ENCODE measurements at regions not wholly inside any gene's neighbourhood (a gene's known extent, or its start where the extent isn't known, plus 50 kb on each side); places are given as distances from the start of the nearest gene placed in this dataset.

GRCh38 chr5:3025392-3025791 is 273.9 kb upstream of the IRX2 start:
- TF ChIP-seq EZH2phosphoT487 (IDR thresholded peaks at IDR 0.05; ENCODE audit: insufficient read depth, low read depth) (no peak), EZH2 (IDR thresholded peaks at IDR 0.05; ENCODE audit: insufficient read depth, poor library complexity, severe bottlenecking) (no peak)

Measured in GM23248 (cell line).